ENCODE measurements at regions not wholly inside any gene's neighbourhood (a gene's known extent, or its start where the extent isn't known, plus 50 kb on each side); places are given as distances from the start of the nearest gene placed in this dataset.

GRCh38 chr9:81455462-81456219 is 233.7 kb downstream of the TLE1 start:
- no peak for DNase-seq
- no peak for ATAC-seq (ENCODE audit: low read depth)
- intact Hi-C loops (cut with micrococcal nuclease): no loop called here
- no peaks in the 10 kb centered on the region for H3K4me1 Mint-ChIP-seq
- H3K4me3 Mint-ChIP-seq: no peak overlapping the region
- H3K27me3 Mint-ChIP-seq: peaks cover 8% of the 10 kb centered on the region
- no peaks in the 10 kb centered on the region for H3K36me3 Mint-ChIP-seq (ENCODE audit: low read depth)
- ChIA-PET POLR2A (no interaction called here), CTCF (no interaction called here)
- no peak for TF ChIP-seq CTCF (IDR thresholded peaks at IDR 0.05)
- no peaks in the 10 kb centered on the region for H3K9me3 Mint-ChIP-seq
- no peak overlapping the region for H3K27ac Mint-ChIP-seq

- intact Hi-C loops (cut with micrococcal nuclease): no loop called here
- TF ChIP-seq CTCF (IDR thresholded peaks at IDR 0.05): no peak
- POLR2A ChIA-PET: no interaction called here
- no peak for ATAC-seq (ENCODE audit: low read depth)
- no peak for DNase-seq
- Mint-ChIP-seq H3K9me3 (peaks cover 33% of the 10 kb centered on the region), H3K27ac (no peak overlapping the region), H3K4me3 (no peak overlapping the region), H3K36me3 (ENCODE audit: low read depth) (no peaks in the 10 kb centered on the region), H3K27me3 (no peaks in the 10 kb centered on the region), H3K4me1 (no peaks in the 10 kb centered on the region)
- CTCF ChIA-PET: no interaction called here
These were observed 243.9 kb downstream of the TLE1 start for GRCh38 chr9:81445331-81445921.

- CTCF ChIA-PET: no interaction called here
- no peaks in the 10 kb centered on the region for H3K4me1 Mint-ChIP-seq
- H3K27ac Mint-ChIP-seq: no peak overlapping the region
- POLR2A ChIA-PET: no interaction called here
- no peak for ATAC-seq (ENCODE audit: low read depth)
- no peaks in the 10 kb centered on the region for H3K36me3 Mint-ChIP-seq (ENCODE audit: low read depth)
- TF ChIP-seq CTCF (IDR thresholded peaks at IDR 0.05): no peak
- no peak overlapping the region for H3K4me3 Mint-ChIP-seq
- peaks cover 10% of the 10 kb centered on the region for H3K9me3 Mint-ChIP-seq
- H3K27me3 Mint-ChIP-seq: no peaks in the 10 kb centered on the region
- no peak for DNase-seq
- intact Hi-C loops (cut with micrococcal nuclease): no loop called here
These were observed 257.7 kb downstream of the TLE1 start for GRCh38 chr9:81431641-81432040.

GRCh38 chr9:81430727-81431126 is 258.6 kb downstream of the TLE1 start:
- intact Hi-C loops (cut with micrococcal nuclease): no loop called here
- H3K9me3 Mint-ChIP-seq: peaks cover 10% of the 10 kb centered on the region
- CTCF ChIA-PET: no interaction called here
- TF ChIP-seq CTCF (IDR thresholded peaks at IDR 0.05): no peak
- H3K27me3 Mint-ChIP-seq: no peaks in the 10 kb centered on the region
- DNase-seq (no peak), ATAC-seq (ENCODE audit: low read depth) (no peak)
- no peaks in the 10 kb centered on the region for H3K36me3 Mint-ChIP-seq (ENCODE audit: low read depth)
- POLR2A ChIA-PET: no interaction called here
- no peak overlapping the region for H3K27ac Mint-ChIP-seq
- no peak overlapping the region for H3K4me3 Mint-ChIP-seq
- no peaks in the 10 kb centered on the region for H3K4me1 Mint-ChIP-seq

- DNase-seq (no peak), ATAC-seq (ENCODE audit: low read depth) (no peak)
- no peak for TF ChIP-seq CTCF (IDR thresholded peaks at IDR 0.05)
- no peaks in the 10 kb centered on the region for H3K27me3 Mint-ChIP-seq
- ChIA-PET CTCF (no interaction called here), POLR2A (no interaction called here)
- H3K27ac Mint-ChIP-seq: no peak overlapping the region
- no peaks in the 10 kb centered on the region for H3K4me1 Mint-ChIP-seq
- peaks cover 13% of the 10 kb centered on the region for H3K9me3 Mint-ChIP-seq
- no peaks in the 10 kb centered on the region for H3K36me3 Mint-ChIP-seq (ENCODE audit: low read depth)
- H3K4me3 Mint-ChIP-seq: no peak overlapping the region
- intact Hi-C loops (cut with micrococcal nuclease): no loop called here
These were observed 261.5 kb downstream of the TLE1 start for GRCh38 chr9:81427870-81428269.

All from activated B cell treated with CpG ODN at 0.5 μM for 24 hours (primary cell).